Right lung (tissue), 2 donors: ENCODE measurements at regions not wholly inside any gene's neighbourhood (a gene's known extent, or its start where the extent isn't known, plus 50 kb on each side); places are given as distances from the start of the nearest gene placed in this dataset.
"Not testable (repeated sequence)": the region's sequence is repeated elsewhere in the genome, so short reads cannot be mapped to it uniquely, and the experiment has no call there.

Experiments
- DNase-seq, 2 donors: peaks; one replicate each; pipeline ENCODE4 v3.0.0-alpha.2; 2013

DNA sequence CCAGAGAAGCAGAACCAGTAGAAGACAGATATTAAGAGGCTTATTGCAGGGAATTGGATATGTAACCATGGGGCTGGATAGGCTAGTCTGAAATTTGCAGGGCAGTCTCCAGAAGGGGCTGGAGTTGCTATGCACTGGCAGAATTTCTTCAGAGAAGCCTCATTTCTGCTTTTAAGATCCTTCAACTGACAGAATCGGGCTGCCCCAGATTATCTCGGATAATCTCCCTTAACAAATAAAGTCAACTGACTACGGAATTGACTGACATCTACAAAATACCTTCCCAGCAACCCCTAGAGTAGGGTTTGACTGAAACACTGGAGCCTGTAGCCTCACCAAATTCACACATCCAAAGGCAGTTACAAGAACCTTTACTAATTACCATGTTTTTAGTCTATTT lies 136.4 kb downstream of the SOCS6 start:
- no peak for DNase-seq

DNA sequence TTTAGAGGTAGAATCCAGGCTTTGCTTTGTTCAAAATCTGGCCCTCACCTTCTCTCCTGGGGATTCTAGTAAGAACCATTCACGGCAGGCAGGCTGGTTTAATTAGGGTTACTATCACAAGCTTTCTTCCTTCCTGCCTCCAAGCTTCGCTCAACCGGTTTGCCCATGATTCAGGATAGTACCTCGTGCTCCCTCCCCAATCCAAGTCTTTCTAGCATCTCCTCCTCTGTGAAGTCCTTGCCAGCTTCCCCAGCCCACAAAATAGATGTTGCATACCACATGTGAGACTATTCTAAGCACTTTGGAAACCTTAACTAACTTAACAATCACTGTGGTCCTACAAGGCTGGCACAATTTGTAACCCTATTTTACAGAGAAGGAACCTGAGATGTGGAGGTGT lies 135.1 kb downstream of the SOCS6 start:
- DNase-seq, result no peak

DNA sequence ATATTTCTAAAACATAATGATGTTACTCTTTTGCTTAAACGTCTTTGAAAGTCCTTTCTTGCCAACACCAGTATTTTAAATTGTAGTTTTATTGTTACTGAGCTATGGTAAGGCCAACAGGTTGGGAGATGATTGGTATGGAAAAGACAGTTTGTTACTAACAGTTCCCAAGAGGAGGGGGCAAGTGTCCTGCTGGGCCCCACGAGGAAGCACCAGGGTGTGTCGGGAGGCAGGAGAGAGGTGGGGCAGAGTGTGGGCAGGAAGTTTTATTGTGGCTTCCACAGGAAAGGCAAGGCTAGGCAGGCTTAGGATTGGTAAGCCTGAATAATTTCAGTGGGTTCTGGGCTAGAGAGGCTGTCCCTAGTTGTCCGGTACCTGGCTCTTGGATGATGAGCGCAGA lies 134.3 kb downstream of the SOCS6 start:
- DNase-seq, result no peak

DNA sequence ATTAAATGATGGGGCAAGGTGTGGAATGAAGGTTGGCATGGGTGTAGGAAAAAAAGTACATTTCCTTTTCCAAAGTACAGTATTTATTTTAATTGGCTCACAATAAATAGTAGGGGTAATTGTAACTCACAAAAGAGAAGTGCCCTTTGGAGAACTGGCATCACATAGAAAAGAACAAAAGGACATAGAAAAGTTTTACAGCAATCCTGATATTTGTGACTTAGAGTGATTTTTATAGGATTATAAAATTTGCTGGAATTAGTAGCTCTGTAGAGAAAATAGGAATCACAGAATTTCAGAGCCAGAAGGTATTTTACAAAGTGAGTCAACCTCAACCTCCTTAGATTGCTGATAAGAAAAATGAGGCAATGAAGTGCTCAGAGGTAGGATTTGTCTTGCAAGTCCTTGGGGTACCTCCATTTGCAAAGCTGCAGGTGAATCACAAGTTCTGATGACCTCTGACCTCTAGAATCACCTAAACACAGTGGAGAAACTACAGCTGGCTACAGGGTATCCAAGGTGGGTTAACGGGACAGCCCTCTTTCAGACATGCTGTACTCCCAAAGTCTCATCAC lies 133.6 kb downstream of the SOCS6 start:
- DNase-seq, result no peak

DNA sequence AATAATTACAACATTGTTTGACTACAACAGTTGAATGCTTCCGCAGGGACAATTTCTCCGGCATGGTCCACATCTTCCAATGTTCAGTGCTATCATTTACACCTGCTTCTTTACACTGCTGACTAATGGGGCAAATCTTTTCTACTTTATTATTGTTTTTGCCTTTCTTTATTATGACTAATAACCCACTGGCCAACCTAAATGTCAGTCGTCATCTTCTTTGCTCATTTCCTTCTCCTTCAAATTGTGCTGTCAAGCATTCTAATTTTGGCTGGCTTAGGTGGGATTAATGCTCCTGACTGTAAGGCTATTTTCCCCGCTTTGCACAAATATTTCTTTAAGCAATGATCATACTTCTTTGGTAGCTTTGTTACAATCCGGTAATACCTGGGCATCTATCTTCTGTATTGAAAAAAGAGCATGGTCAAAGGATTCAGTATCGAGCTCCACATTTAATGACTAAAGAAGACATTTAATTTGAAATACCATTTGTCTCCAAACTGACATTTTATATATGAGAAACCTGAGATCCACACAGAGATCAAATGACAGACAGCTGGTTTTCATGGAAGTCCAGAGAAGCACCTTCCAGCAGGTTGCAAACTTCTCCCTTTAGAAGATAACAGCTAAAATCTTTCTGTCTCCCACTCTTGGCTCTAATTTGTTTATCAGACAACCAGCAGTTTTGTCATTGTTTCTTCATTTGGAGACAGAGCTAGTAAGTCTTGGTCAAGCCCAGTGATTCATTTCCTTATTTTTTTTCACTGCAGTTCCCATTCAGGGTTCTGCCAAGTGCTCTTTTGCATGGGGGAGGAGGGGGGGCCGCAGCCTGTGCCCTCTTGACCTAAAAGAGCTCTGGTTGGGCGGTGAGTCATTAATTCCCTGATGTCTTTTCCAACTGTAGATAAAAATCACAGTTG lies 132.9 kb downstream of the SOCS6 start:
- DNase-seq, result peak in 1 of 2 donors; percentile 9

DNA sequence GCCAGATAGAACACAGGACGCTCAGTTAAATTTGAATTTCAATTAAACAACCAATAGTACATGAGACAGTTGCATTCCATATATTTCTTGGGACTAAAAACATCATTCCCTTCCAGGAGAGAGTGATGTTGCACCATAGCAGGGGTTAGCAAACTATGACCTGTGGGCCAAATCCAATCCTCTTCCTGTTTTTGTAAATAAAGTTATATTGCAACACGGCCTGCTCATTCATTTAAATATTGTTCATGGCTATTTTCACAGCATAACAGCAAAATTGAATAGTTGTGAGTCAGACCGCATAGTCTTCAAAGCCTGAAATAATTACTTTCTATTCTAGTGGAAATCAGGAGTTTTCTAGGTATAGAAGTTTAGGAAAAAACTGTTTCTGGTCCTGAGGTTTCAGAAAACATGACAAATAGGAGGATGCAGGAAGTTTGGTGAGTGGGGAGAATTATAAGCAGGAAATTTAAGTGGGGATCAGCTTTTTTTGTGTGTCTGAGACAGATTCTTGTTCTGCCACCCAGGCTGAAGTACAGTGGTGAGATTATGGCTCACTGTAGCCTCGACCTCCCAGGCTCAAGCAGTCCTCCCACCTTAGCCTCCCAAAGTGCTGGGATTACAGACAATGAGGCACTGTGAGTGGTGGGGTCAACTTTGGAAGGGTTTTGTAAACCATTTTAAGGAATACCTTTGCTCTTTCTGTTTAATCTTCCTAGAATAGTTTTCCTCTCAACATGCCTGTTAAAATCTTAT lies 131.5 kb downstream of the SOCS6 start:
- DNase-seq, result no peak

DNA sequence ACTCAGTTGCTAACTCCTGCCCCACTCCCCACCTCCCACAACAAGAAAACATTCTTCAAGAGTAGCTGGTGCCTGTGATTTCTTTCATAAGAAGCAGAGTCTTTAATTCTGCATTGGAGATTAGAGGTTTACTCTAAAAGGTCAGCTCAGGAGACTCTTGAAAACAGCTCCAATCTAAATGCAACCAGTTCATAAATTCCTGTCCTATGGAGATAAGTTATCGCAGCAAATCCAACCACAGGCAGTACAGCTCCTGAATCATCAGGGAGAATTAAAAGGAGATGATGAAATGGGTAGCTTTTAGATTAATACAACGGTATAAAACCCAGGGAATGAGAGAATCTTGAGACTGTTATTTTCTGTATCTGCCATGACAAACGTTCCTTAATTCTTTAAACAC lies 130.7 kb downstream of the SOCS6 start:
- DNase-seq, result no peak

DNA sequence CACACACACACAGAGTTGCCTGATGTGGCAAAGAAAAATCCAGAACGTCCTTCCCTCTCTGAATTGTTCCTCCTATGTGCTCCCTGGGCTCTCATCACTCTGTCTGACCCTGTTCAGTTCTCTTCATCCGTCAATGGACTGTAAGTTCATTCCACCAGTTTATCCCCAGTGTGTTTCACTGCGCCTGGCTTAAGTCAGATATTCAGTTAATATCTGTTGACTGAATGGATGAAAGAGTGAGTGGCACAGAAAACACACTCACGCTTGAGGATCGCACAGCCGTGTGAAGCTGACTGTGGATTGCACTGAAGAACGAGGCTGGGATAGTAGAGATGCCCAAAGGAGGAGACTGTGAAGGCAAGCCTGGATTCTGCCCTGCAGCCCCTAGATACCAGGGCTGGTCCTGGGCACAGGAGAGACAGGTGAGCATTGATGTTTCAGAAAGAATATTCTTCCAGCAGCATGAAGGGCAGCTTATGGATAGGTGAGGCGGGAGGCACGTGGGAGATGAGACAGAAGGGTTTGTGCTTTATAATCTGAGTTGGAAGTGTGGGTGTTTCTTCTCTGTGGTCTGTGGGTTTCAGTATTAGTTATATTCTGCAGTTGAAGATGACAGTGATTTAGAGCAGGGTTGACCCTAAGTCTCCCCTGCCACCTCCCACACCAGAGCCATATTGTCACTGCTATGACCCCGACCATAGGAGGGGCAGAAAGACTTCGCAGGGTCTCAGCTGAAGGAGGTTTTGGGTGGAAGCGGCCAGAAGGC lies 129.9 kb downstream of the SOCS6 start:
- DNase-seq, result no peak

DNA sequence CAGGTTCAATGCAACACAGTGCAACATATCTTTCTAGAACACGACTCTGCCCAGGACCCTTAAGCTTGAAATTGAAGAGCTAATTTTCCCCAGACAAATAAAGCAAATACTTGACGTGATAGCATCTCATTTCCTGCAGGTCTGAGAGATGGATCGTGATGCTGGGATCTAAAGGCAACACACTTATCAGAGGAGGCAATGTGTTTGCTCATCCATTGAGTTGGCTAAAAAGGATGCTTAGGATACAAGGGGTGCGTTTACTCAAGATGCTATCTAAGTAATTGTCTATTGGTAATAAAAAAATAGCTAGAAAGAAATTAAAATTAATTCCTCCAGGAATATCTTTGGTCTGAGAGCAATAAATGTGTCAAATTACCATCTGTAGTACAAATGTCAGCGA lies 129.0 kb downstream of the SOCS6 start:
- no peak for DNase-seq

DNA sequence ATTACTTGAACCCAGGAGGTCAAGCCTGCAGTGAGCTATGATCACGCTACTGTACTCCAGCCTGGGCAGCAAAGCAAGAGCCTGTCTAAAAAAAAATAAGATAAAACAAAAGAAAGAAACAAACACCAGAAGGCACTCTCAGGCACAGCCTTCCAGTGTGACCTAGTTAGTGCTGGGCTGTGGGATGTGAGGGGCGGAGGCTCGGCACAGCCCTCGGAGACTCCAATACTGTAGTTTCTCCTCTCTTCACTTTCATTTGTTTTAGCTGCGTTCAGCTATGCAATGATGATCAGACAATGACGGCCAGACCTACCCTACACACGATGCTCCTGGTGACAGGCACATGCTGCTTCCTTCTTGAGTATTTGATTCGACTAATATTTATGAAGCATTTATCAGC lies 127.7 kb downstream of the SOCS6 start:
- DNase-seq, result no peak

DNA sequence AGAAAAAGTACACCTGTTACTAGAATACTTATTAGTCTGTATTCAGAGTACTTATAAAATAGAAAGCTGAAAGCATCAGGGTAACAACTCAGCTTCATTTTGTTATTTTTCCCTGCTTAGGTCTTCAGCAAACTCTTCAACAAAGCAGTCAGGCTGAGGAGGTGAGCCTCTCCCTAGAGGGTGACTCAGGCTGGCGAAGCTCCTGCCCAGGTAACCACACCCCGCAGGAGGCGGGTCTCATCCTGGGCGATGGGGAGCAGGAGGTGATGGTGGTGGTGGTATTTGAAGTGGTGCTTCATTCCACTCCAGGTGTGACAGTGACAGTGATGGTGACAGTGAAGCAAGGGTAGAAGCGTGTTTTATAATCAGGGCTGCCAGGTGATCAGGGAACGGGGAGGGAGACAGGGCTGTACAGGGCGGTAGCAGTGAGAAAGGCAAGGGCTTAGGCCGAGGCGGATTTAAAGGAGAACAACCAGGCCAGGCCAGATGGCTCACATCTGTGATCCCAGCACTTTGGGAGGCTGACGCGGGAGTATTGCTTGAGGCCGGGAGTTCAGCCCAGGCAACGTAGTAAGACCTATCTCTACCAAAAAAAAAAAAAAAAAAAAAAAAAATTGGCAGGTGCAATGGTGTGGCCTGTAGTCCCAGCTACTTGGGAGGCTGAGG lies 127.1 kb downstream of the SOCS6 start:
- DNase-seq, result no peak

DNA sequence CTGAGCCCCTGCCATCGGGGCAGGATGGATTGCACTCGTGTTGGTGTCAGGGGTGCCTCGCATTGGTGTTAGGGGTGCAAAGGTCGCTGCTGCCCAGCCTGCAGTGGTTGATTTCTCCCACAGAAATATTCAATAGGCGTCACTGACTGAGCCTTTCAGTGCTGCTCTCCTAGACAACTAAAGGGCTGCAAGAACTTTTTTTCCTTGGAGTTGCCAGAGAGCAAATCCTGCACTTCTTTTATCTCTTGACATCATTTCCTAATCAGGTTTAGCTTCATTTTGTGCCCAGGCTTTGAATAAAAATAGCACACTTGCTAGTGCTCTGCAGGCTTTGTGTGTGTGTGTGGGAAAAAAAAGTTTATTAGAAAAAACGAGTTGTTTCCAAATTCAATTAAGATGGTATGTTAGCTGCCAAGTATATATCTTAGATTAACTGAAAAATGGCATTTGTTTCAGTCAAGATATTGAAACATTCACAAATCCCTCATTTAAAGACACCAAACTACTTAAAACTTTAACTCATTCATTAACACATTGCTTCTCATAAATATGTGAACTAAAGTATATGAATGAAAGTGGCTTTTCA lies 125.6 kb downstream of the SOCS6 start:
- DNase-seq, result no peak

DNA sequence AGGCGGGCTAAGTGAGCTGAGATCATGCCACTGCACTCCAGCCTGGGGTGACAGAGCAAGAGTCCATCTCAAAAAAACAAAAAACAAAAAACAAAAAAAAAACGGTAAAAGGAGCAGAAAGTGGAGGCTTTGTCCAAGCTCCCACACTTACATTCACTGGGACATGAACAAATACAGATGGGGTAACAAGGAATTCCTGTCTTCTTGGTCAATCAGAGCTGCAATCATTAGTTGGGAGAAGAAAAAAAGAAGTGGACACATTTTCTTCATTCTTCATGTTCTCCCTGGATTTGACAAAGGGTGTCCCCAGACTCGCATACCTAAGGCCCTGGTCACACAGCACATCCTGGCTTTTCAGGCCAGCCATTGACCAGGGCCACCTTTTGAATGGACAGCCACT lies 124.6 kb downstream of the SOCS6 start:
- no peak for DNase-seq

DNA sequence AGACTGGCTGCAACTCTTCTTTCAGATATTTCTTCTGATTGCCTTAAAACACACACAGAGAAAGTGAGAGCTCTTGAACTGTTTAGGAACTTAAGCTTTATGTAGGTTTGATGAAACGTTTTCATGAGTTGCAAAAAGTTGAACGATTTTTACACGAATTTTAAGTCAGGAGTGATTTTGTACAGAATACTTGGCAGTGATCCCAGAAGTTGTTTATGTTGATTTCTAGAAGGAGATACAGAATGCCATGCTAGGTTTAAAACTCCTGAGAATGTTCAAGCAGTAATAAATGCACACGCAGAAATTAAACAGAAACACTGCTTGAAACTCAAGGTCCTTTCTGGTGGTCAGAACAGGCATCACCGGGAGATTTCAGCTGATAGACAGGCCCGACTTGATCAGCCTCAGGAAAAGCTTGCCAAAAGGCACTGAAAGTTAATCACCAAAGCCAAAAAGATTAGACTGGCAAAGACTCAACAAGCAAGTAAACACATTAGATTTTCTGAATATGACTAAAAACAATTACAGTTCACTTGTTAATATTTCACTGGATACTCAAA lies 123.1 kb downstream of the SOCS6 start:
- peak in 1 of 2 donors; percentile 3 for DNase-seq

DNA sequence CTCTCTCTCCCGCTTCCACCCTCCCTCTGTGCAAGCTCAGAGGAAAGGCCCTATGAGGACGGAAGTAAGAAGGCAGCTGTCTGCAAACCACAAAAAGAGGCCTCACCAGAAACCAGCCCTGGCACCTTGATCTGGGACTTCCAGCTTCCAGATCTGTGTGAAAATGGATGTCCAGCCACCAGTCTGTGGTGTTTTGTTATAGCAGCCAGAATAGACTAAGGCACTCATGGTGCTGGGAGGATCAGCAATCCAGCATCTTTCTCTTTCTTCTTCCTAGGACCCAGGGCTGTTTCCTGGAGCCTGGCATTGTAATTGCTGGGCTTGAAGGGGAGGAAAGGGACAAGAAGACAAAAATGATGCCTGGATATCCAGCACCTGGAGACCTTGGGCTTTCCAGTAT lies 122.5 kb downstream of the SOCS6 start:
- DNase-seq, result no peak

DNA sequence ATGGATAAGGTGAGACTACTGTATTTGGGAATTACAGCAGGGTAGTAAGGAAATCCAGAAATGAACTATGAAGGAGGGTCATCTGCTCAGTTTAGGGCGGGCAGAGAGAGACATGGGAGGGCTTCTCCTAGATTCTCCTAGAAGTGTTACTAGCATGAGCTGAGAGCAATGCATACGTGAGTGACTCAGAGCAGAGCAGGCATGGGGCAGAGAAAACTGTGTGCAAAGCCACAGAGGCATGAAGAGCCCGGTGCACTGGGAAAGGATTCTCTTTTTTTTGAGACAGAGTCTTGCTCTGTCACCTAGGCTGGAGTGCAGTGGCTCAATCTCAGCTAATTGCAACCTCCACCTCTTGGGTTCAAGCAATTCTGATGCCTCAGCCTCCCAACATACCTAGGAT lies 116.2 kb downstream of the SOCS6 start:
- DNase-seq, result no peak

DNA sequence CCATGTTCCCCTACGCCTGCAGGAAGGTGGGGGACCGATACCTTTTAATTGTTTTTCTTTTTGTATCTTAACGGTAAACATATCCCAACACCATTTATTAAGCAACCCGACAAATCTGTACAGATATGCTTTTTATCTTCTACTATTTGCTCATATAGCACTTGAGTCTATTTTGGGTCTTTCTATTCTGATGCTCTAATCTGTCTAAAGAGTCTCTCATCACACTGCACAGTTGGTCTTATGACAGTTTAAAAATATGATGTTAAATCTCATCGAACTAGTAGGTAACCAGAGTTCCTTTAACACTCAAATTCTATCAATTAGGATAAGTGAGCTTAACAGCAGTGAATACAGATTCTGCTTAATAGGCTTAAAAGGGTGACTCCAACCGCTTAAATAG lies 111.6 kb downstream of the SOCS6 start:
- no peak for DNase-seq

DNA sequence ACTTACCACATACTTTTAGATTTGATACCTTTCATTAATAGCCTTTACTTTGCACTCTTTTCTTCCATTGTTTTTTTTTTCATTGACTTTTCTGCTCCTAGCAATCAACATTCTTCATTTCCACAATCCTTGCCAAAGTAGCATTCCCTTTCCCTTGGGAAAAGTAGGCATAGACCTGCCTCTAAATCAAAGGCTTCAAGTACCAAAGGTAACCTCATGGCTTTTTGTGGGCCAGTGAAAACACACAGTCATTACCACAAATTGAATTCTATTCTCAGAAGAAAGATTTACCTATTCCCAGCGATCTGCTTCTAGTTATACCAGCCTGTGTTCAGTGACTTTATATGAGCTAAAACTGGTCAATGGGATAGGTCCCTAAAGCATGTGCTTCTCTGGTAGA lies 109.2 kb downstream of the SOCS6 start:
- no peak for DNase-seq

DNA sequence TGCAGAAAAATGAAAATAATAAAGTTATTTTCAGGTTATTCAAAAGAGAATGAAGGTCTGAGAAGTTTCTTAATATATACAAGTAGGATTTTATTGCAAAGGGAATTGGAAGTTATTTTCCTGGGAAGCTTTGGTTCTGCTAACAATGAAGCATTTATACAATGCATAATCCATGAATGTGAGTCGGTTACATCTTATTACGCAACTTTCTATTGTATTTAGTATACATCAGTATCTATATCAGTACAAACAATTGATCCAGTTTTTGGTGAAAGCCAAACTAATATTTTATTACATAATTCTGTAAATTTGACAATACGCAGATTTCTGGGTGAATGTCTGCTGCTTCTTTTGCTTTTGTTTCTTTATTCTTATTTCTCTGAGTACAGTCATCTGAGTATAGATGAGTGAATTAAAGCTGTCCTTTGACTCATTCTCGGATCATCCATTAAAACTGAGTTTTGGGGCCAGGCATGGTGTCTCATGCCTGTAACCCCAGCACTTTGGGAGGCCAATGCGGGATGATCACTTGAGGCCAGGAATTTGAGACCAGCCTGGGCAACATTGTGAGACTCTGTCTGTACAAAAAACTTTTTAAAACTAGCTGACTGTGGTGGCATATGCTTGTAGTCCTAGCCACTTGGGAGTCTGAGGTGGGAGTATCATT lies 108.5 kb downstream of the SOCS6 start:
- no peak for DNase-seq

DNA sequence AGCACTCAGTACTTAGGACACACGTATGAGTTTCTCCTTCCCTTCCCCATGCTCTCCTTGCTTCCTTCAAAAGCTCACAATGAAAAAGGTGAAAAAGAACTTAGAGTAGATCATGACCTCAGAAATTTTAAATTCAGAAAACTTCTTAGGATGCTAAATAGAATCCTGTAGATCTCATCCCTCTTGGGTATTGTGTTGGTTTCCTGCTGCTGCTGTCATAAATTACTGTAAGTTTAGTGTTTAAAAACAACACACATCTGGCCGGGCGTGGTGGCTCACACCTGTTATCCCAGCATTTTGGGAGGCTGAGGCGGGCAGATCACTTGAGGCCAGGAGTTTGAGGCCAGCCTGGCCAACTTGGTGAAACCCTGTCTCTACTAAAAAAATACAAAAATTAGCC lies 106.9 kb downstream of the SOCS6 start:
- not testable (repeated sequence) for DNase-seq
